ENCODE measurements at regions not wholly inside any gene's neighbourhood (a gene's known extent, or its start where the extent isn't known, plus 50 kb on each side); places are given as distances from the start of the nearest gene placed in this dataset.
"Not testable (repeated sequence)": the region's sequence is repeated elsewhere in the genome, so short reads cannot be mapped to it uniquely, and the experiment has no call there.

- H3K4me3 ChIP-seq (ENCODE audit: low read depth, low read length), result no peak overlapping the region
- H3K27me3 ChIP-seq (ENCODE audit: control insufficient read depth, insufficient read depth, low read length), result no peaks in the 10 kb centered on the region
- no peaks in the 10 kb centered on the region for H3K4me1 ChIP-seq (ENCODE audit: control insufficient read depth, insufficient read depth, low read length)
- no peak overlapping the region for H3K9ac ChIP-seq (ENCODE audit: low read depth, low read length)
- H3K9me3 ChIP-seq (ENCODE audit: control insufficient read depth, insufficient read depth, low read length), result no peaks in the 10 kb centered on the region
- no peaks in the 10 kb centered on the region for H3K36me3 ChIP-seq (ENCODE audit: control insufficient read depth, insufficient read depth, low read length)
These were observed 303.1 kb upstream of the PRKD1 start for GRCh38 chr14:30230719-30231118.

GRCh38 chr14:30234966-30235365 is 307.3 kb upstream of the PRKD1 start:
- Histone ChIP-seq H3K27me3 (ENCODE audit: control insufficient read depth, insufficient read depth, low read length) (no peaks in the 10 kb centered on the region), H3K9ac (ENCODE audit: low read depth, low read length) (no peak overlapping the region), H3K36me3 (ENCODE audit: control insufficient read depth, insufficient read depth, low read length) (no peaks in the 10 kb centered on the region), H3K9me3 (ENCODE audit: control insufficient read depth, insufficient read depth, low read length) (no peaks in the 10 kb centered on the region), H3K4me3 (ENCODE audit: low read depth, low read length) (no peak overlapping the region), H3K4me1 (ENCODE audit: control insufficient read depth, insufficient read depth, low read length) (no peaks in the 10 kb centered on the region)

- H3K9ac ChIP-seq (ENCODE audit: low read depth, low read length), result no peak overlapping the region
These were observed 307.8 kb upstream of the PRKD1 start for GRCh38 chr14:30235485-30235884.

GRCh38 chr14:30238936-30239335 is 311.3 kb upstream of the PRKD1 start:
- no peak overlapping the region for H3K9ac ChIP-seq (ENCODE audit: low read depth, low read length)
- no peaks in the 10 kb centered on the region for H3K27me3 ChIP-seq (ENCODE audit: control insufficient read depth, insufficient read depth, low read length)
- H3K36me3 ChIP-seq (ENCODE audit: control insufficient read depth, insufficient read depth, low read length), result no peaks in the 10 kb centered on the region
- H3K9me3 ChIP-seq (ENCODE audit: control insufficient read depth, insufficient read depth, low read length), result no peaks in the 10 kb centered on the region
- no peak overlapping the region for H3K4me3 ChIP-seq (ENCODE audit: low read depth, low read length)
- no peaks in the 10 kb centered on the region for H3K4me1 ChIP-seq (ENCODE audit: control insufficient read depth, insufficient read depth, low read length)

More at GRCh38 chr14:30235485-30235884, 307.8 kb upstream of the PRKD1 start:
- no peaks in the 10 kb centered on the region for H3K9me3 ChIP-seq (ENCODE audit: control insufficient read depth, insufficient read depth, low read length)
- no peaks in the 10 kb centered on the region for H3K27me3 ChIP-seq (ENCODE audit: control insufficient read depth, insufficient read depth, low read length)
- no peaks in the 10 kb centered on the region for H3K36me3 ChIP-seq (ENCODE audit: control insufficient read depth, insufficient read depth, low read length)
- no peak overlapping the region for H3K4me3 ChIP-seq (ENCODE audit: low read depth, low read length)
- no peaks in the 10 kb centered on the region for H3K4me1 ChIP-seq (ENCODE audit: control insufficient read depth, insufficient read depth, low read length)

GRCh38 chr14:30240018-30240417 is 312.4 kb upstream of the PRKD1 start:
- H3K4me1 ChIP-seq (ENCODE audit: control insufficient read depth, insufficient read depth, low read length), result no peaks in the 10 kb centered on the region
- no peak overlapping the region for H3K4me3 ChIP-seq (ENCODE audit: low read depth, low read length)
- no peaks in the 10 kb centered on the region for H3K27me3 ChIP-seq (ENCODE audit: control insufficient read depth, insufficient read depth, low read length)
- H3K9ac ChIP-seq (ENCODE audit: low read depth, low read length), result no peak overlapping the region
- H3K9me3 ChIP-seq (ENCODE audit: control insufficient read depth, insufficient read depth, low read length), result no peaks in the 10 kb centered on the region
- H3K36me3 ChIP-seq (ENCODE audit: control insufficient read depth, insufficient read depth, low read length), result no peaks in the 10 kb centered on the region

- H3K4me3 ChIP-seq (ENCODE audit: low read depth, low read length), result no peak overlapping the region
- no peak overlapping the region for H3K9ac ChIP-seq (ENCODE audit: low read depth, low read length)
- no peaks in the 10 kb centered on the region for H3K36me3 ChIP-seq (ENCODE audit: control insufficient read depth, insufficient read depth, low read length)
- no peaks in the 10 kb centered on the region for H3K9me3 ChIP-seq (ENCODE audit: control insufficient read depth, insufficient read depth, low read length)
- H3K4me1 ChIP-seq (ENCODE audit: control insufficient read depth, insufficient read depth, low read length), result no peaks in the 10 kb centered on the region
- no peaks in the 10 kb centered on the region for H3K27me3 ChIP-seq (ENCODE audit: control insufficient read depth, insufficient read depth, low read length)
These were observed 313.0 kb upstream of the PRKD1 start for GRCh38 chr14:30240685-30241084.

GRCh38 chr14:30242744-30243143 is 315.1 kb upstream of the PRKD1 start:
- Histone ChIP-seq H3K27me3 (ENCODE audit: control insufficient read depth, insufficient read depth, low read length) (no peaks in the 10 kb centered on the region), H3K9me3 (ENCODE audit: control insufficient read depth, insufficient read depth, low read length) (no peaks in the 10 kb centered on the region), H3K4me1 (ENCODE audit: control insufficient read depth, insufficient read depth, low read length) (no peaks in the 10 kb centered on the region), H3K4me3 (ENCODE audit: low read depth, low read length) (no peak overlapping the region), H3K36me3 (ENCODE audit: control insufficient read depth, insufficient read depth, low read length) (no peaks in the 10 kb centered on the region), H3K9ac (ENCODE audit: low read depth, low read length) (no peak overlapping the region)

- no peaks in the 10 kb centered on the region for H3K9me3 ChIP-seq (ENCODE audit: control insufficient read depth, insufficient read depth, low read length)
- H3K36me3 ChIP-seq (ENCODE audit: control insufficient read depth, insufficient read depth, low read length), result no peaks in the 10 kb centered on the region
- H3K9ac ChIP-seq (ENCODE audit: low read depth, low read length), result no peak overlapping the region
- no peak overlapping the region for H3K4me3 ChIP-seq (ENCODE audit: low read depth, low read length)
- no peaks in the 10 kb centered on the region for H3K27me3 ChIP-seq (ENCODE audit: control insufficient read depth, insufficient read depth, low read length)
- H3K4me1 ChIP-seq (ENCODE audit: control insufficient read depth, insufficient read depth, low read length), result no peaks in the 10 kb centered on the region
These were observed 315.6 kb upstream of the PRKD1 start for GRCh38 chr14:30243207-30243606.

- Histone ChIP-seq H3K9ac (ENCODE audit: low read depth, low read length) (no peak overlapping the region), H3K4me1 (ENCODE audit: control insufficient read depth, insufficient read depth, low read length) (no peaks in the 10 kb centered on the region), H3K4me3 (ENCODE audit: low read depth, low read length) (no peak overlapping the region), H3K27me3 (ENCODE audit: control insufficient read depth, insufficient read depth, low read length) (no peaks in the 10 kb centered on the region), H3K9me3 (ENCODE audit: control insufficient read depth, insufficient read depth, low read length) (no peaks in the 10 kb centered on the region), H3K36me3 (ENCODE audit: control insufficient read depth, insufficient read depth, low read length) (no peaks in the 10 kb centered on the region)
These were observed 315.2 kb upstream of the G2E3 start for GRCh38 chr14:30243805-30244204.

GRCh38 chr14:30244348-30244747 is 314.6 kb upstream of the G2E3 start:
- H3K27me3 ChIP-seq (ENCODE audit: control insufficient read depth, insufficient read depth, low read length); H3K9ac ChIP-seq (ENCODE audit: low read depth, low read length); H3K9me3 ChIP-seq (ENCODE audit: control insufficient read depth, insufficient read depth, low read length); H3K36me3 ChIP-seq (ENCODE audit: control insufficient read depth, insufficient read depth, low read length); H3K4me1 ChIP-seq (ENCODE audit: control insufficient read depth, insufficient read depth, low read length); H3K4me3 ChIP-seq (ENCODE audit: low read depth, low read length): not testable (repeated sequence)

GRCh38 chr14:30251017-30251416 is 307.9 kb upstream of the G2E3 start:
- no peaks in the 10 kb centered on the region for H3K4me1 ChIP-seq (ENCODE audit: control insufficient read depth, insufficient read depth, low read length)
- H3K4me3 ChIP-seq (ENCODE audit: low read depth, low read length), result no peak overlapping the region
- no peaks in the 10 kb centered on the region for H3K9me3 ChIP-seq (ENCODE audit: control insufficient read depth, insufficient read depth, low read length)
- H3K9ac ChIP-seq (ENCODE audit: low read depth, low read length), result no peak overlapping the region
- H3K36me3 ChIP-seq (ENCODE audit: control insufficient read depth, insufficient read depth, low read length), result no peaks in the 10 kb centered on the region
- H3K27me3 ChIP-seq (ENCODE audit: control insufficient read depth, insufficient read depth, low read length), result no peaks in the 10 kb centered on the region

- H3K4me3 ChIP-seq (ENCODE audit: low read depth, low read length), result no peak overlapping the region
- no peaks in the 10 kb centered on the region for H3K9me3 ChIP-seq (ENCODE audit: control insufficient read depth, insufficient read depth, low read length)
- H3K27me3 ChIP-seq (ENCODE audit: control insufficient read depth, insufficient read depth, low read length), result no peaks in the 10 kb centered on the region
- no peak overlapping the region for H3K9ac ChIP-seq (ENCODE audit: low read depth, low read length)
- H3K4me1 ChIP-seq (ENCODE audit: control insufficient read depth, insufficient read depth, low read length), result no peaks in the 10 kb centered on the region
- no peaks in the 10 kb centered on the region for H3K36me3 ChIP-seq (ENCODE audit: control insufficient read depth, insufficient read depth, low read length)
These were observed 307.3 kb upstream of the G2E3 start for GRCh38 chr14:30251557-30252100.

Data from iPS-15b (cell line).